HUES48 (cell line): ENCODE measurements at regions not wholly inside any gene's neighbourhood (a gene's known extent, or its start where the extent isn't known, plus 50 kb on each side); places are given as distances from the start of the nearest gene placed in this dataset.

Experiments used
- H3K27ac ChIP-seq: one replicate; pipeline ENCODE4 v1.7.0; 2013; ENCODE audit warnings: low read depth, low read length, inconsistent platforms
- H3K27me3 ChIP-seq: 2 replicates; pipeline ENCODE4 v1.6.1; 2013; ENCODE audit warnings: mild to moderate bottlenecking, low read length; ENCODE audit not compliant: control insufficient read depth, insufficient read depth
- H3K36me3 ChIP-seq: 2 replicates; pipeline ENCODE4 v1.6.1; 2013; ENCODE audit warnings: low read length; ENCODE audit not compliant: control insufficient read depth, insufficient read depth
- H3K4me1 ChIP-seq: 2 replicates; pipeline ENCODE4 v1.6.1; 2013; ENCODE audit warnings: mild to moderate bottlenecking, low read length; ENCODE audit not compliant: control insufficient read depth, insufficient read depth
- H3K4me3 ChIP-seq: 2 replicates; pipeline ENCODE4 v1.5.1; 2013; ENCODE audit warnings: mild to moderate bottlenecking, low read depth, low read length
- H3K9ac ChIP-seq: 2 replicates; pipeline ENCODE4 v1.6.1; 2013; ENCODE audit warnings: mild to moderate bottlenecking, low read depth, low read length, moderate library complexity
- H3K9me3 ChIP-seq: 2 replicates; pipeline ENCODE4 v1.6.1; 2013; ENCODE audit warnings: low read length; ENCODE audit not compliant: control insufficient read depth, insufficient read depth

DNA sequence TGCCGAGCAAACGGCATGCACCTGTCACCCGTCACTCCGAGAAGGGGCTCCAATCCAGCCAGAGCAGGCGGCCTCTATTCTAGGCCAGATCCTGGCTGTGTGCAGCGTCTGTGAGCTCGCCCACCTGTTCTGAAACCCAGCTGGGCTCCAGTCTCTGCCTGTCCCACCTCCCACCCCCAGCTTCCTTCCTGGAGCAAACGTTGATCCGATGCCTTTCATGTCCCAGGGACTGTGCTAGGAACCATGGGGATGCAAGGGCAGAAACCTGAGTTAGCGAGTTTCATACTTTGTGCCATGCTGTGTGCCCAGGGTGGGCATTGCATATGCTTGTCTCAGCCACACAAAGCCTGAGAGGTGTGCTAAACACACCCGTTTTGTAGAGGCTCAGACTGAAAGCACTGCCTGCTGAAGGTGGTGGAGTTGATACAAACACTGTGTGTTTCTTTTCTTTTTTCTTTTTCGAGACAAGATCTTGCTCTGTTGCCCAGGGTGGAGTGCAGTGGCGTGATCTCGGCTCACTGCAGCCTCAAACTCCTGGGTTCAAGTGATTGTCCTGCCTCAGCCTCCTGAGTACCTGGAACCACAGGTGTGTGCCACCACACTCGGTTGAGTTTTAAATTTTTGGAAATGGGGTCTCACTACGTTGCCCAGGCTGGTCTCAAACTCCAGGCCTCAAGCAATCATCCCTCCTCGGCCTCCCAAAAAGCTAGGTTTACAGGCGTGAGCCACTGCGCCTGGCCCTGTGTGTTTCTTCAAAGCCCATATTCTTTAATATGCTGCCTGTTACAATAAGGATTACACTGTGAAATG is 84.1 kb upstream of the MED13L start:
- peaks cover 16% of the 10 kb centered on the region for H3K4me1 ChIP-seq
- no peak overlapping the region for H3K27ac ChIP-seq
- no peaks in the 10 kb centered on the region for H3K36me3 ChIP-seq
- no peak overlapping the region for H3K9ac ChIP-seq
- H3K27me3 ChIP-seq, result no peaks in the 10 kb centered on the region
- no peaks in the 10 kb centered on the region for H3K9me3 ChIP-seq
- H3K4me3 ChIP-seq, result no peak overlapping the region

DNA sequence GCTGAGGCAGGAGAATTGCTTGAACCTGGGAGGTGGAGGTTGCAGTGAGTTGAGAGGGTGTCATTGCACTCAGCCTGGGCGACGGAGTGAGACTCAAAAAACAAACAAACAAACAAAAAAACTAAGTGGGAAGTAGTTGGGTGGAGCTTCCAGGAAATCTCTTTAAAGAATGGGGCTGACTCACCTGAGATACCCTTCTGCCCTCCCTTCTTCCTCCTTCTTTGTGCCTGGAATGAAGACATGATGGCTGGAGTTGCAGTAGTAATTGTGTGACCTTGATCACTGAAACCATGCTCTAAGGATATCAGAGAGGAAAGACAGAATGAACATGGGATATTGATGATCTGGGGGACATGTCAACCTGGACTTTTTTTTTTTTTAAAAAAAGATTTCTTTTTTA is 87.6 kb upstream of the MED13L start:
- Histone ChIP-seq H3K27ac (no peak overlapping the region), H3K4me3 (no peak overlapping the region), H3K4me1 (0 out of 2 replicates have a peak, but pooled peaks cover 5% of the 10 kb centered on the region), H3K36me3 (no peaks in the 10 kb centered on the region), H3K9me3 (no peaks in the 10 kb centered on the region), H3K9ac (no peak overlapping the region), H3K27me3 (no peaks in the 10 kb centered on the region)

DNA sequence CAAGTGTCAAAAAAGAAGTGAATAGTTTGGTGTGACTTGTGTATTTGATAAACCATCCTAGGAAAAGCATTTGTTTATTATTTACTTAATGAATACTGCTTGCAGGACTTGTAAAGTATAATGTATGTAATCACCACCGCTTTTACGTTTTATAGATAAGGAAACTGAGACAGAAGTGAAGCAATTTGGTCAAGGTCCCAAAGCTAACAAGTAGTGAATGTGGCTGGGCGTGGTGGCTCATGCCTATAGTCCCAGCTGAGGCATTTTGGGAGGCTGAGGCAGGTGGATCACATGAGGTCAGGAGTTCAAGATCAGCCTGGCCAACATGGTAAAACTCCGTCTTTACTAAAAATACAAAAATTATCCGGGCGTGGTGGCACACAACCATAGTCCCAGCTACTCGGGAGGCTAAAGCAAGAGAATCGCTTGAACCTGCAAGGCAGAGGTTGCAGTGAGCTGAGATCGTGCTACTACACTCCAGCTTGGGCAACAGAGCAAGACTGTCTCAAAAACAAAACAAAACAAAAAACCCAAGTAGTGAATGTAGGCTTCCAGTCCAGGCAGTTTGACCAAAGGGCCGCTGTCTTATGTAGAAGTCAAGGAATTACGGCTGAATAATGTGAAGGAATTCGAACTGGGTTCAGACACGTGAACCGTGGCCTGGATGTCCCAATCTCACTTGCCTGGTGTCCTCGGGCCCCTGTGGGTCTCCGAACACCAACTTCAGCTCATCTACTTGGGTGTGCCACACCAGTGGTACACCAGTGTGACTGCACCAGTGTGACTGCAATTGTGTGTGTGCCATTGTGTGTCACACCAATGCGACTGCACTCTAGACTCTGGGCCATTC is 88.3 kb upstream of the MED13L start:
- Histone ChIP-seq H3K36me3 (no peaks in the 10 kb centered on the region), H3K4me3 (no peak overlapping the region), H3K27me3 (no peaks in the 10 kb centered on the region), H3K27ac (no peak overlapping the region), H3K4me1 (0 out of 2 replicates have a peak, but pooled peaks cover 5% of the 10 kb centered on the region), H3K9me3 (no peaks in the 10 kb centered on the region), H3K9ac (no peak overlapping the region)

- 0 out of 2 replicates have a peak, but pooled peaks cover 5% of the 10 kb centered on the region for H3K4me1 ChIP-seq
- H3K9me3 ChIP-seq, result no peaks in the 10 kb centered on the region
- H3K27ac ChIP-seq, result no peak overlapping the region
- no peaks in the 10 kb centered on the region for H3K27me3 ChIP-seq
- H3K4me3 ChIP-seq, result no peak overlapping the region
- no peaks in the 10 kb centered on the region for H3K36me3 ChIP-seq
- no peak overlapping the region for H3K9ac ChIP-seq
Observed at GRCh38 chr12:116366456-116366776, 88.9 kb upstream of the MED13L start.

- no peaks in the 10 kb centered on the region for H3K27me3 ChIP-seq
- no peak overlapping the region for H3K4me3 ChIP-seq
- H3K4me1 ChIP-seq, result 0 out of 2 replicates have a peak, but pooled peaks cover 5% of the 10 kb centered on the region
- no peaks in the 10 kb centered on the region for H3K36me3 ChIP-seq
- no peaks in the 10 kb centered on the region for H3K9me3 ChIP-seq
- no peak overlapping the region for H3K9ac ChIP-seq
- no peak overlapping the region for H3K27ac ChIP-seq
Observed at GRCh38 chr12:116366824-116367223, 89.3 kb upstream of the MED13L start.

DNA sequence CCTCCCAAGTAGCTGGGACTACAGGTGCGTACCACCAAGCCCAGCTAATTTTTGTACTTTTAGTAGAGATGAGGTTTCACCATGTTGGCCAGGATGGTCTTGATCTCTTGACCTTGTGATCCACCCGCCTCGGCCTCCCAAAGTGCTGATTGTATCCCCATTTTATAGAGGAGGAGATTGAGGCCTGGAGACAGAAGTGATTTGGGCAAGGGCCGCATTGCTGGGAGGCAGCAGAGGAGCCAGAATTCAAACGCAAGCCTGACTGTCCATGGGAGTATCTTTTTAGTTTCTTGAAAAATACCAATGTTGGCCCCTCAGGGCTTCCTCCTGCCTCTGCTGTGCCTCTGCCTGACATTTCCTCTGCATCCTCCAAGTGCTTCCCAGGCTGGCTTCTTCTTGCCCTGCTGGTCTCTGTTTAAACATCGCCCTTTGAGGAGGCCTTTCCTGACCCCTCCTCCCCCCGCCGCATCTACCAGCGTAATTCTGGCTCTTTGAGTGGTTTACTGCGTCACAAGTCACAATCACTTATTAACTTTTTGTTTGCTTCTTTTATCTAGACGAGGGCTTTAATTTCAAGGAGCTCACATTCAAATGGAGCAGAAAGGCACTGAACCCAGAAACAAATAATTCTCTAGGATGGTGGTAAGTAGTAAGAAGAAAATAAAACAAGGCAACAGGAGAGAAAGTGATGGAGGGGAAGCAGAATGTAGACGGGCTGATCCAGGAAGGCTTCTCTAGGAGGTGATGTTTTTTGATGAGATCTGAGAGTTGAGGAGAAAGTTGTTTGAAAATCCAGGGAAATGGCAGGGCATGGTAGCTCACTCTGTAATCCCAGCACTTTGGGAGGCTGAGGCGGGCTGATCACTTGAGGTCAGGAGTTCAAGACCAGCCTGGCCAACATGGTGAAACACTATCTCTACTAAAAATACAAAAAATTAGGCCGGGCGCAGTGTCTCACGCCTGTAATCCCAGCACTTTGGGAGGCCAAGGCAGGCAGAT is 91.0 kb upstream of the MED13L start:
- H3K9me3 ChIP-seq, result no peaks in the 10 kb centered on the region
- no peak overlapping the region for H3K9ac ChIP-seq
- no peaks in the 10 kb centered on the region for H3K27me3 ChIP-seq
- no peaks in the 10 kb centered on the region for H3K36me3 ChIP-seq
- H3K4me3 ChIP-seq, result no peak overlapping the region
- H3K4me1 ChIP-seq, result 0 out of 2 replicates have a peak, but pooled peaks cover 5% of the 10 kb centered on the region
- no peak overlapping the region for H3K27ac ChIP-seq

- Histone ChIP-seq H3K4me3 (no peak overlapping the region), H3K4me1 (0 out of 2 replicates have a peak, but pooled peaks cover 5% of the 10 kb centered on the region), H3K36me3 (no peaks in the 10 kb centered on the region), H3K9me3 (no peaks in the 10 kb centered on the region), H3K27ac (no peak overlapping the region), H3K9ac (no peak overlapping the region), H3K27me3 (no peaks in the 10 kb centered on the region)
Observed at GRCh38 chr12:116370004-116370404, 92.5 kb upstream of the MED13L start.

DNA sequence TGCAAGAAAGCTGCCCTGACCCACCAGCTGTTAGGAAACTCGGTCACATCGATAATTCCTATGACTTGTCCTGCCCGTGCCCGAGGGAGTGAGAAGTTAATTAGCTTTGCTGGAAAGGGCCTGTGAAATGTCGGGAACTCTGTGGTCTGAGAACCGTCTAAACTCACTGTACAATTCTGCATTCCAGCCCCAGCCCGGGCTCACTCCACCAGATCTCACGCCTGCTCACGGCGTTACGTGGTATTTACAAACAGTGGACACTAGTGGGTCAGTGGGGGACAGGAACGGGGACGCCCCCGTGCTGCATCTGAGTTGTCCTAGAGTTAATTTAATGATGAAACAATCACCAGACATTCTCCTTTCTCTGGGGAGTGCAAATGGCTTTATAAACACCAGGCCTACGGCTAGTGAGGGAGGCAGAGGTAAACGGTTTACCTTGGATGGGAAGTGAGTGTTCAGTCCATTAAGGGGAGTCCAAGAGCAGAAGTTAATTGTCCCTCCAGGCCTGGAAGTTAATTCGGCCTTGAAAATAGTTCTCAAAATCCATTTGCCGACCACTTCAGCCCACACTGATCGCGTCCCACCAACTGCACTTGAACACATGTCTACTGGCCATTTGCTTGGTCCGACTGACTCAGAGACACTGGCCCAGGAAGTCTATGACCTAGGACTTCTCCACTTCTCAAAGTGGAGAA is 93.5 kb upstream of the MED13L start:
- no peaks in the 10 kb centered on the region for H3K27me3 ChIP-seq
- no peaks in the 10 kb centered on the region for H3K9me3 ChIP-seq
- H3K36me3 ChIP-seq, result no peaks in the 10 kb centered on the region
- H3K9ac ChIP-seq, result no peak overlapping the region
- H3K4me3 ChIP-seq, result no peak overlapping the region
- H3K4me1 ChIP-seq, result peaks cover 8% of the 10 kb centered on the region
- H3K27ac ChIP-seq, result no peak overlapping the region

DNA sequence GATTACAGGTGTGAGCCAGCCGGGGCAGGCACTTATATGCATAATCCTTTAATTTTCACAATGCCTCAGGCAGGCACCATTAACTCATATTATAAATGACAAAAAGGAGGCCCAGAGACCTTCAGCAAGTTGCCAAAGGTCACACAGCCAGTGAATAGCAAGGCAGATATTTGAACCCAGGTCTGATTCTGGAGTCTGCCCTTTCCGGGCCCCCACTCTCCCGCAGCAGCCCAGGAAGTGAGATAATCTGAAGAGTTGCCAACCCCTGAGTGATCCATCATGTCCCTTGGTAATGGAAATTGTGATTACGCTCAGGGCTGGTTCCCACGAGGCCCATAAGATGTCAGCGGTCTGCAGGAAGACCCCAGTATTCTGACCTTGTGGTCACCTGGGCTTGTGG is 95.3 kb upstream of the MED13L start:
- no peak overlapping the region for H3K4me3 ChIP-seq
- H3K4me1 ChIP-seq, result peaks cover 17% of the 10 kb centered on the region
- H3K36me3 ChIP-seq, result no peaks in the 10 kb centered on the region
- H3K9me3 ChIP-seq, result no peaks in the 10 kb centered on the region
- peaks cover 5% of the 10 kb centered on the region for H3K27me3 ChIP-seq
- H3K27ac ChIP-seq, result no peak overlapping the region
- H3K9ac ChIP-seq, result no peak overlapping the region

- Histone ChIP-seq H3K9ac (no peak overlapping the region), H3K4me3 (no peak overlapping the region), H3K27ac (no peak overlapping the region), H3K9me3 (no peaks in the 10 kb centered on the region), H3K36me3 (no peaks in the 10 kb centered on the region), H3K4me1 (peaks cover 12% of the 10 kb centered on the region), H3K27me3 (peaks cover 5% of the 10 kb centered on the region)
Observed at GRCh38 chr12:116373572-116374206, 96.2 kb upstream of the MED13L start.
